ENCODE measurements at regions not wholly inside any gene's neighbourhood (a gene's known extent, or its start where the extent isn't known, plus 50 kb on each side); places are given as distances from the start of the nearest gene placed in this dataset.

- TF ChIP-seq POLR2AphosphoS5 (IDR thresholded peaks at IDR 0.05; ENCODE audit: low read depth, low read length), result no peak
- no peak for TF ChIP-seq TAF1 (IDR thresholded peaks at IDR 0.05; ENCODE audit: borderline replicate concordance, insufficient read depth, low read length)
- no peak for TF ChIP-seq REST (IDR thresholded peaks at IDR 0.05; ENCODE audit: insufficient read depth in 1 of 2, low read depth in 2 of 2, low read length in 2 of 2)
- TF ChIP-seq SIN3A (IDR thresholded peaks at IDR 0.05; ENCODE audit: borderline replicate concordance, insufficient read depth, low read length), result no peak
These were observed 260.1 kb upstream of the AUTS2 start for GRCh38 chr7:69338144-69338543.

Measured in PFSK-1 (cell line).